ENCODE measurements at regions not wholly inside any gene's neighbourhood (a gene's known extent, or its start where the extent isn't known, plus 50 kb on each side); places are given as distances from the start of the nearest gene placed in this dataset.
"Not testable (repeated sequence)": the region's sequence is repeated elsewhere in the genome, so short reads cannot be mapped to it uniquely, and the experiment has no call there.

GRCh38 chr7:34207810-34208209 is 302.5 kb downstream of the BMPER start:
- DNase-seq = no peak

- DNase-seq = no peak
Measured at GRCh38 chr7:34208878-34209621, 303.7 kb downstream of the BMPER start.

GRCh38 chr7:34211018-34211417 is 305.7 kb downstream of the BMPER start:
- no peak for DNase-seq

- DNase-seq = no peak
Measured at GRCh38 chr7:34217972-34218371, 312.6 kb downstream of the BMPER start.

- no peak for DNase-seq
Measured at GRCh38 chr7:34219153-34219718, 313.9 kb downstream of the BMPER start.

GRCh38 chr7:34220506-34221185 is 315.3 kb downstream of the BMPER start:
- no peak for DNase-seq

GRCh38 chr7:34222316-34222715 is 317.0 kb downstream of the BMPER start:
- DNase-seq = no peak

- no peak for DNase-seq
Measured at GRCh38 chr7:34222722-34223121, 317.4 kb downstream of the BMPER start.

GRCh38 chr7:34224281-34224680 is 318.9 kb downstream of the BMPER start:
- DNase-seq = no peak

- DNase-seq = no peak
Measured at GRCh38 chr7:34225193-34225592, 319.9 kb downstream of the BMPER start.

- DNase-seq = no peak
Measured at GRCh38 chr7:34227525-34227924, 322.2 kb downstream of the BMPER start.

GRCh38 chr7:34235101-34235500 is 329.8 kb downstream of the BMPER start:
- DNase-seq = not testable (repeated sequence)

GRCh38 chr7:34236057-34236456 is 330.7 kb downstream of the BMPER start:
- DNase-seq = no peak

- DNase-seq = no peak
Measured at GRCh38 chr7:34236839-34237492, 331.6 kb downstream of the BMPER start.

- no peak for DNase-seq
Measured at GRCh38 chr7:34237493-34237849, 332.1 kb downstream of the BMPER start.

GRCh38 chr7:34240417-34240816 is 335.1 kb downstream of the BMPER start:
- no peak for DNase-seq

GRCh38 chr7:34242391-34242790 is 337.1 kb downstream of the BMPER start:
- no peak for DNase-seq

GRCh38 chr7:34245246-34245645 is 339.9 kb downstream of the BMPER start:
- DNase-seq = no peak

GRCh38 chr7:34247468-34247867 is 342.1 kb downstream of the BMPER start:
- no peak for DNase-seq

GRCh38 chr7:34249192-34249591 is 343.9 kb downstream of the BMPER start:
- DNase-seq = no peak

- no peak for DNase-seq
Measured at GRCh38 chr7:34260279-34260678, 354.9 kb downstream of the BMPER start.

GRCh38 chr7:34263168-34263567 is 357.8 kb downstream of the BMPER start:
- DNase-seq = no peak

- DNase-seq = no peak
Measured at GRCh38 chr7:34269084-34269483, 363.7 kb downstream of the BMPER start.

- no peak for DNase-seq
Measured at GRCh38 chr7:34275624-34276023, 370.3 kb downstream of the BMPER start.
